Stimulated activated naive CD4-positive, alpha-beta T cell treated with Interleukin-2 at 50 U/mL for 16 hours (primary cell): ENCODE measurements at regions not wholly inside any gene's neighbourhood (a gene's known extent, or its start where the extent isn't known, plus 50 kb on each side); places are given as distances from the start of the nearest gene placed in this dataset.

ENCODE experiments used
- DNase-seq: peaks from one replicate; lab custom pipeline; 2025; lab: John Stamatoyannopoulos, UW

- DNase-seq: no peak
Measured at GRCh38 chr5:165101709-165102108, 1596.3 kb downstream of the MAT2B start.

- no peak for DNase-seq
Measured at GRCh38 chr5:165104611-165105010, 1599.2 kb downstream of the MAT2B start.

- DNase-seq: no peak
Measured at GRCh38 chr5:165108809-165109208, 1603.4 kb downstream of the MAT2B start.

- no peak for DNase-seq
Measured at GRCh38 chr5:165119175-165119574, 1613.8 kb downstream of the MAT2B start.

GRCh38 chr5:165126598-165126997 lies 1621.2 kb downstream of the MAT2B start:
- no peak for DNase-seq

- no peak for DNase-seq
Measured at GRCh38 chr5:165127941-165128340, 1622.5 kb downstream of the MAT2B start.

GRCh38 chr5:165130656-165131055 lies 1625.2 kb downstream of the MAT2B start:
- DNase-seq: no peak

GRCh38 chr5:165134155-165134554 lies 1628.7 kb downstream of the MAT2B start:
- DNase-seq: no peak

- no peak for DNase-seq
Measured at GRCh38 chr5:165135565-165135964, 1630.1 kb downstream of the MAT2B start.

GRCh38 chr5:165137701-165138100 lies 1632.3 kb downstream of the MAT2B start:
- DNase-seq: no peak

- no peak for DNase-seq
Measured at GRCh38 chr5:165138236-165138635, 1632.8 kb downstream of the MAT2B start.

GRCh38 chr5:165139262-165139661 lies 1633.8 kb downstream of the MAT2B start:
- DNase-seq: no peak

GRCh38 chr5:165139721-165140120 lies 1634.3 kb downstream of the MAT2B start:
- no peak for DNase-seq

GRCh38 chr5:165143741-165144140 lies 1638.3 kb downstream of the MAT2B start:
- no peak for DNase-seq

- DNase-seq: no peak
Measured at GRCh38 chr5:165149431-165149830, 1644.0 kb downstream of the MAT2B start.

- DNase-seq: no peak
Measured at GRCh38 chr5:165152058-165152457, 1646.6 kb downstream of the MAT2B start.

GRCh38 chr5:165157219-165157618 lies 1651.8 kb downstream of the MAT2B start:
- DNase-seq: no peak

- no peak for DNase-seq
Measured at GRCh38 chr5:165161204-165161603, 1655.8 kb downstream of the MAT2B start.

GRCh38 chr5:165163861-165164260 lies 1658.4 kb downstream of the MAT2B start:
- no peak for DNase-seq

- DNase-seq: no peak
Measured at GRCh38 chr5:165173651-165174050, 1668.2 kb downstream of the MAT2B start.

- DNase-seq: no peak
Measured at GRCh38 chr5:165175041-165175440, 1669.6 kb downstream of the MAT2B start.

GRCh38 chr5:165184183-165184582 lies 1678.8 kb downstream of the MAT2B start:
- DNase-seq: no peak

GRCh38 chr5:165185716-165186115 lies 1680.3 kb downstream of the MAT2B start:
- no peak for DNase-seq

- no peak for DNase-seq
Measured at GRCh38 chr5:165187815-165188214, 1682.4 kb downstream of the MAT2B start.
